Smooth muscle cell (in vitro differentiated cells): ENCODE measurements at regions not wholly inside any gene's neighbourhood (a gene's known extent, or its start where the extent isn't known, plus 50 kb on each side); places are given as distances from the start of the nearest gene placed in this dataset.

ENCODE experiments used
- DNase-seq: peaks from one replicate; lab custom pipeline; 2025; ENCODE audit not compliant: unreplicated experiment; lab: John Stamatoyannopoulos, UW
- H2AFZ ChIP-seq: fragments of 200-600 bp; sonication (generic); 2 replicates; pipeline ENCODE4 v1.6.0; 2016; ENCODE audit warnings: antibody characterized with exemption, low read depth, mild to moderate bottlenecking
- H3F3A ChIP-seq: fragments of 200-600 bp; sonication (generic); 2 replicates; pipeline ENCODE4 v1.6.0; 2017; ENCODE audit warnings: antibody characterized with exemption, low read depth
- H3K27ac ChIP-seq: fragments of 200-600 bp; sonication (generic); 2 replicates; pipeline ENCODE4 v1.5.1; 2016; ENCODE audit warnings: low read depth, mild to moderate bottlenecking
- H3K27me3 ChIP-seq: fragments of 200-600 bp; sonication (generic); 2 replicates; pipeline ENCODE4 v1.6.1; 2016; ENCODE audit warnings: low read depth, mild to moderate bottlenecking
- H3K36me3 ChIP-seq: fragments of 200-600 bp; sonication (generic); 2 replicates; pipeline ENCODE4 v1.5.1; 2016; ENCODE audit warnings: low read depth
- H3K4me1 ChIP-seq: fragments of 200-600 bp; sonication (generic); 2 replicates; pipeline ENCODE4 v1.5.1; 2016; ENCODE audit warnings: low read depth
- H3K4me2 ChIP-seq: fragments of 200-600 bp; sonication (generic); 2 replicates; pipeline ENCODE4 v1.6.0; 2016; ENCODE audit warnings: mild to moderate bottlenecking
- H3K4me3 ChIP-seq: fragments of 200-600 bp; sonication (generic); 2 replicates; pipeline ENCODE4 v1.5.1; 2016; ENCODE audit warnings: mild to moderate bottlenecking
- H3K79me2 ChIP-seq: fragments of 200-600 bp; sonication (generic); 2 replicates; pipeline ENCODE4 v1.6.0; 2016; ENCODE audit warnings: low read depth, mild to moderate bottlenecking
- H3K9ac ChIP-seq: fragments of 200-600 bp; sonication (generic); 2 replicates; pipeline ENCODE4 v1.6.0; 2016; ENCODE audit warnings: low read depth
- H3K9me3 ChIP-seq: fragments of 200-600 bp; sonication (generic); replicated peaks from 2 replicates; pipeline ENCODE4 v1.5.1; 2016; ENCODE audit warnings: low read depth
- H4K20me1 ChIP-seq: fragments of 200-600 bp; sonication (generic); 2 replicates; pipeline ENCODE4 v1.6.0; 2016; ENCODE audit warnings: low read depth
- CTCF ChIP-seq: fragments of 200-600 bp; sonication (generic); IDR thresholded peaks from 2 replicates; pipeline ENCODE4 v1.5.1; 2017; ENCODE audit warnings: borderline replicate concordance, mild to moderate bottlenecking, antibody characterized with exemption; ENCODE audit not compliant: insufficient read depth, poor library complexity, severe bottlenecking
- WGBS: methylation state at CpG from one replicate; pipeline ENCODE4 v1.1.7; 2016; ENCODE audit warnings: low lambda C conversion rate; 5-methylcytosine and 5-hydroxymethylcytosine counted together

DNA sequence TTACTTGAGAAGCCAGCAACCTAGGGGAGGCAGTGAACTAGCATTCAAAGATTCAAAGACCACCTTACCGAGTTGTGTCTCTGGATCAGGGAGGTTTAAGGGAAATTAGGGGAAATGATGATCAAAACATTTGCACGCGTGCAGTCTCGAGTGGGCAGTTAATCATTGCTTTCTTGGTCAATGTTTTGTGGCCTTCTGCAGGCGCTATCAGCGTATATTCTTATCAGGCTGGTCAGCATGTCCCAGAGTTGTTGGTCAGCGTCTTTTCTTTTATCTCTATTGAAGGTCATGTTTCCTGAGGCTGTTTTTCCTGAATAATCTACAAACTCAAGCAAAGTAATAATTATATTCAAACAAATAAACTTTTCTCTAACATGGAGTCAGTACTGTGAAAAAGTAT lies 84.0 kb upstream of the ZNF81 start:
- WGBS, result 66% methylated on average over 7 of the region's 7 CpGs
- Histone ChIP-seq H4K20me1 (no peaks in the 10 kb centered on the region), H3K27me3 (no peaks in the 10 kb centered on the region), H3K9me3 (no peaks in the 10 kb centered on the region), H3K4me3 (no peak overlapping the region), H3F3A (no peaks in the 10 kb centered on the region), H3K36me3 (no peaks in the 10 kb centered on the region), H3K9ac (no peak overlapping the region), H3K4me2 (no peak overlapping the region), H3K4me1 (no peaks in the 10 kb centered on the region), H3K27ac (no peak overlapping the region), H2AFZ (no peak overlapping the region), H3K79me2 (no peaks in the 10 kb centered on the region)
- no peak for DNase-seq
- TF ChIP-seq CTCF, result no peak

DNA sequence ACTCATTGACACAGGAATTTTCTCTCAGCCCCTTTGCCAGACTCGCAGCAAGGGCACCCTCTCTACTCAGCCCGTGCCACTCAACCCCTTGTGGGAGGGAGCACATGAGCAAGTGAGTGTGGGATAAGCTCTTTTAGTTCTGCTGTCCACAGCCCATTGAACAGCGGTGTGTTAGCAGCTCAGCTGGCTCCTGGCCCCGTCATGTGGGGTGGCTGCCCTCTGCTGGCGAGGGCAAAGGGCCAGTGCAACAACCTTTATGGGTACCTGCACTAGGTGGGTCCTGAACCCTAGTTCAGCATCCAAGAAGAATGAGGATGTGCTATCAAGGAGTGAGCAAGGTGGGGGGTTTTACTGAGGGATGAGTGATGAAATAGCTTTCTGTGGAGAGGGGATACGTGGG lies 85.0 kb upstream of the ZNF81 start:
- Histone ChIP-seq H3K27ac (no peak overlapping the region), H3F3A (no peaks in the 10 kb centered on the region), H3K4me1 (no peaks in the 10 kb centered on the region), H3K36me3 (no peaks in the 10 kb centered on the region), H4K20me1 (no peaks in the 10 kb centered on the region), H3K27me3 (no peaks in the 10 kb centered on the region), H2AFZ (no peak overlapping the region), H3K4me2 (no peak overlapping the region), H3K79me2 (no peaks in the 10 kb centered on the region), H3K9me3 (no peaks in the 10 kb centered on the region), H3K9ac (no peak overlapping the region), H3K4me3 (no peak overlapping the region)
- DNase-seq, result no peak
- WGBS, result 33% methylated on average over 6 of the region's 6 CpGs
- TF ChIP-seq CTCF, result peak; percentile 42

DNA sequence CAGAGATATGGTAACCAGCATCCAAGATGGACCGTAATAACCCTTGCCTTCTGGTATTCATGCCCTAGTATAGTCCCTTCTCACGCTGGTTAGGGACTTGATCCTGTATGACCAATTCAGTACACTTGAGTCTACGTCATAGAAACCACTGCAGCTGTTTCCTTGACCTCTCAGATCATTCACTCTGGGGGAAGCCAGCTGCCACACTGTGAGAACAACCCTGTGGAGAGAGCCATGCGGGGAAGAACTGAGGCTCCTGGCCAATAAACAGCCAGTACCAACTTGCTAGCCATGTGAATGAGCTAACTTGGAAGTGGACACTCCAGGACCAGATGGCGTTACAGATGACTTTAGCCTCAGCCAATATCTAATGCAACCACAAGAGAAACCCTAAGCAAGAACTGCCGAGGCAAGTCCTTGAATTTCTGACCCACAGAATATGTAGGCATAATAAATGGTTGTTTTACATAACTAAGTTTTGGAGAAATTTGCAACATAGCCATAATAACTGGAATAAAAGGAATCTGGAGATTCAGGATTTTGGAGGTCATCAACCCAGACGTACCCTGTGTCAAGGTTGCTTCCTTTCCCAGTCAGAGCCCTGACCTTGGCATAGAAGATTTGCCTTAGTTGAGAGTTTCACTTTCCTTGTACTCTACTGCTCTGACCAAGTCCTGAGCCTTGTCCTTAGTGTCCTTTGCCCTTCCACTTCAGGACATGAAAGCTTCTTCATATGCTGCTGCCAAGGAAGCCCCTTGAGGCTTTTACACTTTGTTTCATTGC lies 87.3 kb upstream of the ZNF81 start:
- no peaks in the 10 kb centered on the region for H3K36me3 ChIP-seq
- no peak overlapping the region for H3K4me2 ChIP-seq
- WGBS, result 64% methylated on average over 7 of the region's 7 CpGs
- no peak for TF ChIP-seq CTCF
- no peaks in the 10 kb centered on the region for H4K20me1 ChIP-seq
- no peaks in the 10 kb centered on the region for H3F3A ChIP-seq
- no peak overlapping the region for H3K27ac ChIP-seq
- H3K9ac ChIP-seq, result no peak overlapping the region
- H2AFZ ChIP-seq, result no peak overlapping the region
- no peaks in the 10 kb centered on the region for H3K79me2 ChIP-seq
- H3K27me3 ChIP-seq, result no peaks in the 10 kb centered on the region
- no peak for DNase-seq
- no peak overlapping the region for H3K4me3 ChIP-seq
- H3K4me1 ChIP-seq, result no peaks in the 10 kb centered on the region
- no peaks in the 10 kb centered on the region for H3K9me3 ChIP-seq

- 82% methylated on average over 4 of the region's 4 CpGs for WGBS
- Histone ChIP-seq H3K79me2 (no peaks in the 10 kb centered on the region), H3K9ac (no peak overlapping the region), H3K27ac (no peak overlapping the region), H3F3A (no peaks in the 10 kb centered on the region), H2AFZ (no peak overlapping the region), H3K4me1 (no peaks in the 10 kb centered on the region), H3K36me3 (no peaks in the 10 kb centered on the region), H3K4me2 (no peak overlapping the region), H3K4me3 (no peak overlapping the region), H4K20me1 (no peaks in the 10 kb centered on the region), H3K27me3 (no peaks in the 10 kb centered on the region), H3K9me3 (no peaks in the 10 kb centered on the region)
- no peak for TF ChIP-seq CTCF
- no peak for DNase-seq
Measured at GRCh38 chrX:47748576-47748975, 88.1 kb upstream of the ZNF81 start.
